HG03442 (cell line): ENCODE measurements at regions not wholly inside any gene's neighbourhood (a gene's known extent, or its start where the extent isn't known, plus 50 kb on each side); places are given as distances from the start of the nearest gene placed in this dataset.

Source experiments
- ATAC-seq: cut with Tn5 transposase; IDR thresholded peaks from one replicate; pipeline ENCODE4 v1.9.1; 2021; ENCODE audit warnings: mild to moderate bottlenecking, moderate library complexity; ENCODE audit not compliant: unreplicated experiment

DNA sequence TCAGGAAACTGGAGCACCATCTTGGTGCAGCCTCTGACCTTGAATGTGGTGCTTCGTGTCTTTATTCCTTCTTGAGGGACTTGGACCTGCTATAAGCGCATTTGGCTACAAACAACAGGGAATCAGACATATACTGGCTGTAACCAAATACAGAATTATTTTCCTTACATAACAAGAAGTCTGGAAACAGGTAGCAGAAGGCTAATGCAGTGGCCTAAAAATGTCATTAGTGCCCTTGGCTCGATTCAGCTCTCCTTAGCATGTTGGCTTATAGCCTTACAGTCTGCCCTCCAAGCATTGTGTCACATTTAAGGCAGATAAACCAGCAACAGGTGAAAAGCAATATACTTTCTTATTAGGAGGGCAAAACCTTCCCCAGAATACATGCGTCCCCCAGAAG, 655.4 kb downstream of the XIRP2 start:
- ATAC-seq, result no peak

DNA sequence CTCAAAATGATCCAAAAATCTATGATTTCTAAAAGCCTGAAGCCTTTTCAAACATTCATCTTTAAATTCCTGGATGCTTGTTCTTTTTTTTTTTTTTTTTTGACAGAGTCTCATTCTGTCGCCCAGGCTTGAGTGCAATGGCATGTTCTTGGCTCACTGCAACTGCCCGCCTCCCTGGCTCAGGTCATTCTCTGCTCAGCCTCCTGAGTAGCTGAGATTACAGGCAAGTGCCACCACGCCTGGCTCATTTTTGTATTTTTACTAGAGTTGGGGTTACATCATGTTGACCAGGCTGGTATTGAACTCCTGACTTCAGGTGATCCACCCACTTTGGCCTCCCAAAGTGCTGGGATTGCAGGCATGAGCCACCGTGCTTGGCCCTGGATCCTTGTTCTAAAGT, 649.5 kb downstream of the XIRP2 start:
- no peak for ATAC-seq

DNA sequence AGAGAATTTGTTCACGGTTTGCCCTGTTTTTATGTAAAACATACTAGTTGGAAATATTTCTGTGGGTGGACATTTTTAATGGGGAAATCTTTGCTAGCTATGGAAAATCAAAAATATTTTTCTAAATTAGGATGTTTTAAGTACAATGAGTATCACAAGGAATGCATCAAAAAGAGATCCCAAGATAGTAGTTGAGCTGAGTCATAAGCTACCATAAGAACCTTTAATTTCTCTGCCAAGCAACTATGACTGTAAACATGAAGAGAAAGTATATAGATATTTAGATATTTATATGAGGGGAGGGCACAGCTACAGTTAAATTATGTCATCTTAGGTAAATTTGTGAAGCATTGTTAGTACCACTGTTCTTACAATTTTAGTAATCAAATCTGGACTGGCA, 646.2 kb downstream of the XIRP2 start:
- no peak for ATAC-seq

DNA sequence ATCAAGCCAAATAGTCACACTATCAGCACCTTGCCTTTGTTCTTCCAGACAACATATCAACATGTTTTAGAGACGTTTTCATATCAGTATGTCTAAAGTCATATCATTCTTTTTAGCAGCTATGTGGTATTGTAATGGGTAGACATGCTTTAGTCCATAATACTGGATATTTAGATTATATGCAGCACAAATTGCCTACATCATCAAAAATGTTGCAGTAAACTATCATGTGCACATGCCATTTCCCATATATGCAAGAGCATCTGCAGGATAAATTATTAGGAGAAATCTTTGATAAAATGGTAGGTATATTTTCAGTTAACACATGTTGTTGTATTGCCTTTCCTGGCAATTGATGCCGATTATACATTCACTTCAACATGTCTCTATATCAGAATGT, 636.5 kb downstream of the XIRP2 start:
- ATAC-seq, result no peak

DNA sequence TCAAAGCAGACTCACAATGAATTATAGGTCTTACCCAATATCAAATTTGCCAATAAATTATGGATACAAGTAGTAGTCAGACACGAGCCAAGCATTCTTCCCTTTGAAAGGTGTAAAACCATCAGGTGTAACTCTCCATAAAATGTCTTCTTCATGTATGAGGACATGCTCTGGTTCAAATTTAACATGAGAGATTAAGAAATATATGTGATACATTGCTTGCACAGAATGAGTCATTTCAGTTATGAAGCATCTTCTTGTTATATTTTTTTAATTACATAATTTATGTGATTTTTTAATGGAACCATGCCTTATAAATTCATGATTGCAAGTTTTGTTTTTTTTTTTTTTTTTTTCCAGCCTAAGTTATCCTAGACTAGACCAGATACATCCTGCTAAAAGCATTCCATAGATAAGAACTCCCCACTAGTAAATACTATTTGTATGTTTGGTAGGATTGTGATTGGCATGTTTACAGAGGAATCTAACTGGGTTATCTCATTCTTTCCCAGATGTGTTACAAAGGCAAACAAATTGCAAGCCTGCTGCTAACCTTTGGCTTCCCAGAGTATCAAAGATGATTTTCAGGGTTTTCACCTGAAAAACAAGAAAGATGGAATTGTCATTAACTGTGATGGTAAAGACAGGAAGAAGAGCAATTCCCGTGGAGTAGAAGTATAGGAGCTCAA, 621.9 kb downstream of the XIRP2 start:
- no peak for ATAC-seq

DNA sequence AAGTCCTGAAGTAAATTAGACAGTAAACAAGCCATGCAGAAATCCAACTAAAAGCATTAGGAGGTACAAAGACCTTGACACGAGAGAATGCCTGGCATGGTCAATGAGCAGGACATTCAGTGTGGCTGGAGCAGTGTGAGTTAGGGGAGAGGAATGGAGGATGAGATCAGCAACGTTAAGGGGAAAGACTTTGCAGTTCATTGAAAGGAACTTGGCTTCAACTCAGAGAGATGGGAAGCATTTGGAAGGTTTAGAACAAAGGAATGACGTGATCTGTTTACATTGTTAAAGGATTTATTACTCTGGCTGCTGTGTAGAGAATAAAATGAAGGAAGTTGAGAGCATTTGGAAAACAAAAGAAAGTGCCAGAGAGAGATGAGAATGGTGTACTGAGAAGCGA, 621.3 kb downstream of the XIRP2 start:
- no peak for ATAC-seq

DNA sequence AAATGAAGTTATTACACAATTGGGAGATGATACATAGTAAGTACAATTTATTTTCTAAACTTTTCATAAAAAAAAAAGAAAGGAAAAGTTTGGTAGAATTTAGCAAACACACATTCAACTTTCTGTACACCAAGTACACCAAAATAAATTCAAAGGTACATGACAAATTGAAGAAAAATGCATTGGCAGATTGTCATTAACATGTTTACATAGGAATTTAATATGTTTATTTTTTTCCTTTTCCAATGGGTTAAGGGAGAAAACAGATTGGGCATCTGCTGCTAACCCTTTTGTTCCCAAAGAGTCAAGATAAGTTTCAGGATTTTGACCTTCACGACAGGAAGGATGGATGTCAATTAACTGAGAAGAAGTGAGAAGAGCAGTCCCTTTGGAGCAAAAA, 620.4 kb downstream of the XIRP2 start:
- no peak for ATAC-seq

DNA sequence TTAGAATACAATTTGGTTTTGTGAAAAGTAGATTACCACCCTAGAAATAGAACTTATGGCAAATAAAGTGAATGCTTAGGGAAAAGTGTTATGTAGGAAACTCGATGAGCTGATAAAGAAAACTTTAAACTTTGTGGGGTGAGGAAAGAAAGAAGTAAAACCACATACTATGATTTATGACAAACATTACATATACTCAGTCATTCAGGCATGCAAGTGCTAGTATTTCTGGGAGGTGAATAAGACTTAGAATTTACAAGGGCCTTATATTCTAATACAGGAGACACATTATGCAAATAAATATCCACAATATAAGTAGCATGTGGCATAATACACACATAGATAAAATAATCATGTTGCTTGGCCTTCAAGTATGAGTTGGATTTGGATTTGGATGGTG, 618.1 kb downstream of the XIRP2 start:
- no peak for ATAC-seq

DNA sequence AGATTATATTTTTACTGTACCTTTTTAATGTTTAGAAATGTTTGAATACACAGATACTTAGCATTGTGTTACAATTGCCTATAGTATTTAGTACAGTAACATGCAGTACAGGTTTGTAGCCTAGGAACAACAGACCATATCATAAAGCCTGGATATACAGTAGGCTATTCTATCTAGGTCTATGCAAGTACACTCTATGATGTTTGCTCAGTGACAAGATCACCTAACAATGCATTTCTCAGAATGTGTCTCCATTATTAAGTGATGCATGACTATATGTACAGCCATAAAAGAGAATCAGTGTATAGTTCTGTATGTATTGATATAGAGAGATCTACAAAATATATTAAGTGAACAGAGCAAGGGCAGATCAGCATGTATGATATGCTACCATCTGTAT, 616.4 kb downstream of the XIRP2 start:
- no peak for ATAC-seq

DNA sequence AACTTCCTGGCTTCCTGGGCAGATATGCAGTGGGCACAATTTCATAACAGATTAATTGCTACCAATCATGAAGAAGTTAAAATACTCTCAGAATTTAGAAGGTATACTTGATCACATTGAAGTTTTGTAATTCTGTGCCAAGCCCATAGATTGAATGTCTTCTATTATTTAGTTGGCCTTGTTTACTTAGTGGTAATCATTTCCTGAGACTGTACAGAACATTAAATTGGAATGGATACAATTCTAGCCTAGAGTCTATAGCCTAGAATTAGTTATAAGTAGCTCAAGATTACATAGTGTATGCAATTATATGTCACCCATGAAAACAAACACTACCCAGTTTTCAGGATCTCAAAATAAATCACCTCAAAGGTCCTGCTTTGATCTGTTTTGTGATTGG, 615.8 kb downstream of the XIRP2 start:
- no peak for ATAC-seq

DNA sequence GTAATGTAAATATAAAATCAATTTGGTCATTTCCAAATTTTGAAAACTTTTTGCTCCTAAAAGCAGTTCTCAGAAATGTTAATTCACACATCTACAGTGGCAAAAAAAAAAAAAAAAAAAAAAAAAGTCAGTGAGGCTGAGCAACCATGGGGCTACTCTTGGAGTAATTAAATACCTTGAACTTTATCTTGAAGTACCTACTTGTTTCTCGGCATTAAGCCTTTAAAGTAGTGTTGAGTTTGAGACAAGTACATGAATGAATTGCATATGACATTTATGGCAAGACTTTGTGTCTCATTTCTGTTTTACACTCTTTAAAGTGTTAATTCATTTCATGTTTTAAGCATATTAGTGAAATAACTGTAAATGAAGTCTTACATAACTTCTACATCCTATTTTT, 613.3 kb downstream of the XIRP2 start:
- no peak for ATAC-seq

DNA sequence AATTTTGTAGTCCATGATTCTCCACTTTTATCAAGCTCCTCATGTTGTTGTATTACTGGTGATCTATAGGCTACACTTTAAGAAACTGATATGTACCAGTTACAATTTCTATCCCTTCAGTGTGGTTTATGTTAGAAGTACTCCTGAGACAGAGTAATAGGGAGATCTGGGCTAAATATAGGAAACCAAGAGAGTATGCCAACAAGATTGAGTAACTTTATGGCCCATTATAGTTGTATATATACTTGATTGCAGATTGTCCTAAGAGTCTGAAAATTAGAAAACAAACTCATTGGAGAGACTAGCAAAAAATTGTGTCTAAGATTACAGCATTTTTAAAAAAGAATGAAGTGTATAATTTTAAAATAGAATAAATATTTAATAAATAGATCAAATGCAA, 605.6 kb downstream of the XIRP2 start:
- ATAC-seq, result no peak

DNA sequence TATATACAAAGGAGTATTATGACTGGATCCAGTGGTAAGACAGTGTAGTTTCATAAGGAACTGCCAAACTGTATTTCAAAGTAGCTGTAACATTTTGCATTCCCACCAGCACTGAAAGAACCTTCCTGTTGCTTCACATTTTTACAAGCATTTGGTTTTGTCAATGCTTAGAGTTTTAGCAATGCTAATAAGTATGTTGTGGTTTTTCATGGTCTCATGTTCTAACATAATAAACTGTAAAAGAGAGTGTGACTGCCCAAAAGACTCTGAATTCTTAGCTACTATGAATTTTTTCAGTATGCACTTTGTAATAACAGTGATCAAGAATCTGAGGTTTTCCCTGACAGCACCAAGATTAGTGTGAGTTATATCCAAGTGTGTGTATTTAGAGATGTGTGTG, 604.2 kb downstream of the XIRP2 start:
- ATAC-seq, result no peak

DNA sequence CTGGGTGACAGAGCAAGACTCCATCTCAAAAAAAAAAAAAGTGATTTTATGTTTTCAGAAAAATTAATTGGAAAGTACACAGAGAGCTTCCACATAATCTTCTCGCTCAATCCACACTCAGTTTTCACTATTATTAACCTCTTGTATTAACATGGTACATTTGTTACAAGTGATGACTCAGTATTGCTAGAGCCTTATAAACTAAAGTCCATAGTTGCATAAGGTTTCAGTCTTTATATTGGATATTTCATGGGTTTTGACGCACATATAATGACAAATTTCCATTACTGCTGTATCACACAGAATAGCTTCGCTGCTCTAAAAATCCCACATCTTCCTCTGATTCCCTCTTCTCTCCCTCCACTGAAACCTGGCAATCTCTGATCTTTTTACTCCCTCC, 603.5 kb downstream of the XIRP2 start:
- ATAC-seq, result no peak

DNA sequence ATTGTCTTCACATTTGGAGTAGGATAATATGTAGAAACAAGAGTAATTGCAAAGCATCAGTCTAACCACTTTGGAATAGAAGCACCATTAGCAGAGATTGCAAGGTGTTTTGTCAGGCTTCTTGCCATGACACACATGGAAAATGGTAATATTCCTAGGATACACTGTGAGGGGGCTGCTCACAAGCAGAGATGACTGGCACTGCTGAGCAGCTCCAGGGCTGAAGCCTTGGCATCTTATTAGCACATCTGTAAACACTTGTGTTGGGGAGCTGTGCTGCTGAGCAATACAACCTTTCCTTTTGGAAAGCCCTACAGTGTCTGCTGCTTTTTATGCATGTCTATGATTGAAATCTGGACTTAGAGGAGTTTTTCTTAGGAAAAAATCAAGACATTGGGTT, 602.2 kb downstream of the XIRP2 start:
- ATAC-seq, result no peak

DNA sequence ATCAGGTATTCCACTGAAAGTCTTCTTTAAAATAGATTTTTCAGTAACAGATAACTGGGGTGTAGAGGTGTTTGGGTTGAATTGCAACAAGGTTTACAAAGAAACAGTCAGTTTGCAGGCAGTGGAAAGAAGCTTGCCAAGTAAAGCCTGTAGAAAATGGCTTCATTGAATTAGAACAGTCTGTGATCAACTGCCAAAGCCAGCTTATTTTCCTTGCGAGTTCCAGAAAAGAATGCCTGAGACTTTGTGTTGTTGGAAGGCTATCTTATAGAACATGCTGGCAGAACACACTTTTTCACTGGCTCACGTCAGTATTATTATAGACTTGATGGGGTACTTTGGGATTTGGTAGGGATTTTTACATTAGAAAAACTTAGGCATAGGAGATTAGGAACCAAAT, 601.0 kb downstream of the XIRP2 start:
- ATAC-seq, result no peak

DNA sequence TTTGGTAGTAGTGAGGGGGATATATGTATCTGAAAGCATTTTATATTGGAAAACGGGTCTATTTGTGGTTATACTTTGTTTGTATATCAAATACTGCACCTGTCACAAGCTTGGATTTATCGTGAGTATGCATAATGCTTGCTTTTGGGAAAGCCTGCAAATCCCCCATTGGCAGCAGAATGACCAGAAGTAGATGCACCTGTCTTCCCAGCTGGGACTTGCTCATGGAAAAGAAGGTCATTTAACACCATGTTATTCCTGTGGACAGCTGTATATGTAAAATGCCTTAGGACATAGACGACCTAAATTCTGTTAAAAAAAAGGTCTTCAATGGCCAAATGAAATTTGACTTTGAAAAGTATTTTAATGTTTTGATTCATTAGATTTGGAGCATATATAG, 599.4 kb downstream of the XIRP2 start:
- no peak for ATAC-seq

DNA sequence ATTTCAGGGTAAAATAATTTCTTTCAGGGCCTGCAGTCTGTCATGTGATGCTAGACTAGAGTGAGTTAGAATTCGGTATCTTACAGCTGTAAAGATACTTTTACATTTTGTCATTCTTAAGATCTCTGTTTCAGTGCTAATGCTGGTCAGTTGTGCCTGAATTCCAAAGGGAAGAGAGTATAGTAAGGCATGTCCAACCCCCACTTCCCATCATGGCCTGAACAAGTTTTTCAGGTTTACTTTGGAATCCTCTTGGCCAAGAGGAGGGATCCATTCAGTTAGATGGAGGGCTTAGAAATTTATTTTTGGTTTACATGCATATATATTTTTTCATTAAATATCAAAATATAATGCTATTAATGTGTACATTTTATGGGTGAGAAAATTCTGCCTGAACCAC, 596.6 kb downstream of the XIRP2 start:
- ATAC-seq, result no peak

DNA sequence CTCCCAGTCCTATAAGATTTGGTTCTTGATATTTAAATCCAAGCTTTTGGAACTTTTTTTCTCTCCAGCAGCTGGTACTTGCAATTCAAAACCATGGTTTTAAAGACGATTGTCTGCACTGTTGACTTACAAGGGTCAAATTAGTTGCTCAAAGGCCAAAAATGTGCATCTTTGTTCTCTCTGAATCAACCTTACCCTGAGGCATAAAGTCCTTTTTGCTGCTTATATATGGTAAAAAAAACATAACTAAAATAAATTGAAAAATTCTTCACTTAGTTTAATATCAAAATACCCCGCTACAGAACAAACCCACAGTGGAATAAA, 592.7 kb downstream of the XIRP2 start:
- ATAC-seq, result no peak

DNA sequence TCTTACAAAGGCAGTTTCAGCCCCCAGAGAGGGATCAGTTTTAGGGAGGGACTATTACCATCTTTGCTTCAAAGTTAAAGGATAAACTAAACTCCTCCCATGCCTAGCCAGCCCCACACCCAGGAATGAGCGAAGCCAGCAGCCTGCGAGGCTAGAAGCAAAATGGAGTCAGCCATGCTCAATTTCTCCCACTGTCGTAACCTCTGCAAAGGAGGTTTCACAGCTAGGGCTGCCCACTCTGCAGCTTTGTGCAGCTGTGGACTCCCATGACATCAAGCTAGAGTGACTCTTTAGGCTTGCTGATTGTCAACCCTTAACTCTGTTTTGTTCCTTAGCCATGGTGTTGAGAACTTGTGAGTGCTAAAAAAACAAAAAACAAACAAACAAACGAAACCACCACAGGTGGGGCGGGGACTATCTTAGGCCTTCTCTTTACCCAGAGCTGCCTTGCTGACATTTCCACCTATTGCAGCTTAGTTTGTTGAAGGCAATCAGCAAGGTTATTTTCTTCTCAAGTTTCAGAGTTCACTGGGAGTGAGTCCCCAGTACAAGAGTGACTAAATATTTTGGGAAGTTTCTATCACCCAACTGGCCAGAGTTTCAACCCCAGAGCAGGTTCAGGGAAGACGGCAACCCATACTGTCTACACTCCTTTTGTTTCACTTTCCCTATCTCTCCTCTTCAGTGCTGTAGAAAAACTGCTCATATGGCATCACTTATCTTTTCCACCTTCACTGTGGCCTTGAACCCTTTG, 592.1 kb downstream of the XIRP2 start:
- ATAC-seq, result no peak

DNA sequence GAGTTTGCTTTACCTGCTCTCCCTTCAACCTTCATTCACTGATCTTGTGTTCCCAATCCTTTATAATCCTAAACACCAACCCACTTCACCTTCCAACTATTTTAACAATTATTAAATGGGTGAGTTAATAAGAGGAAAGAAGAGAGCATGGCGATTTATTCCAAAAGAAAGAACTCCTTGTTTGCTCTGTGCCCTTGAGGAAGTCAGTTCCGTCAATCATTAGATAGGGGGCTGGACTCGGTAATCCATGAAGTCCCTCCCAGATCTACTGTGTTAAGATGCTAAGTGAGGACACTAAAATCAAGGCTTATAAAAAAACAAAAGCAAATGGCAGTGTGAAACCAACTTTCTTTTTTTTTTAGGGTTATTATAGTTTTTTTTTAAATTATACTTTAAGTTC, 589.9 kb downstream of the XIRP2 start:
- no peak for ATAC-seq

DNA sequence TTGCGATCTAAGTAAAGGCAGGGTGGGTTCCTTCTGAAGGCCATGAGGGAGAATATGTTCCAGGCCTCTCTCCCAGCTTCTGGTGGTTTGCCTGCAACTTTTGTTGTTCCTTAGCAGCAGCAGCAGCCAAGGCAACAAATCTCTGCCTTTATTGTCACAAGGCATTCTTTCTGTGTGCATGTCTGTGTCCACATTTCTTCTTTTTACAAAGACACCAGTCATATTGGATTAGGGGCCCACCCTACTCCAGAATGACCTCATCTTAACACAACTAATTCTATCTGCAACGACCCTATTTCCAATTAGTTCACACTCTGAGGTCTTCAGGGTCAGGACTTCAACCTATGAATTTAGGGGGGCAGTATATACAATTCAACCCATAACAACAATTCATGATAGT, 587.5 kb downstream of the XIRP2 start:
- no peak for ATAC-seq

DNA sequence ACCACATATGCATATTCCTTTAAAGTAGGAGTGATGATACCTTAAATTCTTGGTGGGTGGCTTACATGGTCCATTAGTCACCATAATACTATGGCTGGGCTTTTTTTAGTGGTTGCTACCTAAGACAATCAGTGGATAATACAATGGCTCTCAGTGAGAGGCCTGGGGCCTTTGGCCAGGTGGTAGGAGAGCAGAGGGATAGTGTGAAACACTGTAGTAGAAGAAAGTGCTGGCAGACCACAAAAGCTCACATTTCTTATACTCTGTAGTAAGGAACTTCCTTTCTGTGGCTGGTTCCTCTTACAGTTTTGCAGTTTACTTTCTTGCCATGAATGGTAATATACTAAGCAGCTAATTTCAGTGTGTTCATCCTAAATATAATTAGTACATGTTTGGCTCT, 583.5 kb downstream of the XIRP2 start:
- no peak for ATAC-seq
